ENCODE measurements at regions not wholly inside any gene's neighbourhood (a gene's known extent, or its start where the extent isn't known, plus 50 kb on each side); places are given as distances from the start of the nearest gene placed in this dataset.
"Not testable (repeated sequence)": the region's sequence is repeated elsewhere in the genome, so short reads cannot be mapped to it uniquely, and the experiment has no call there.

DNA sequence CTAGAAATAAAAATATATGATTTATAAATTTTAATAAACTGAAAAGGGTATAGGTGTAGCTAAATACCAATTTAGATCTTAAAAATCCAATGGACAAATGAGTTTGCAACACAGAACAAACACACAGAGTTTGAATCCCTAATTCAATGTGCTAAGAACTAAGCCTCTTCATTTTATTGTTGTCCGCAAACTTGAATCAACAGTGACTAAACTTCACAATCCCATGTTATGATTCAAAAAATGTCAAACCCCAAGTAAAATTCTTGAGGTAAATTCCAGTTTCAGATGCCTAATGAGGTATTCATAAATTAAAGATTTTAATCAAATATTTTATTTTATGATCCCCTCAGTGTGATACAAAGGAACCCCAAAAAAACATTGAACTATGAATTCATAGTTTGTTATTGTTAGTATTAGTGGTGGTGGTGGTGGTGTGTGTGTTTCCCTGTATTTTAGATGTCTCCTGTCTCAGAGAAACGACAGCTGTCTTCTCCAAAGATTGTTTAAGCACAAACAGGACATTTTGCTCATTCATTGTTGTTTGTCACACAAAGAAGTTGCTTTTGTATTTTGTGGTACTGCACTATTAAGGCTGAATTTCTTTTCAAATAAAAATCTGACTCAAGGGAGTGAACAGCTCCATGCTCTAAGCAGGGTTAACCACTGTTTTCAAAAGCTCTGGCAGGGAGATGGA lies 259.8 kb downstream of the OSR1 start:
- H3K4me2 ChIP-seq (ENCODE audit: insufficient read depth, low read length), result no peak overlapping the region
- no peaks in the 10 kb centered on the region for H3K4me1 ChIP-seq (ENCODE audit: insufficient read depth, low read length)
- no peak overlapping the region for H3K4me3 ChIP-seq (ENCODE audit: low read depth in 1 of 2, low read length in 2 of 2)
- H3K79me2 ChIP-seq (ENCODE audit: insufficient read depth, low read length), result no peaks in the 10 kb centered on the region
- H3K27me3 ChIP-seq (ENCODE audit: insufficient read depth, low read length, poor library complexity), result no peaks in the 10 kb centered on the region
- H3K9ac ChIP-seq (ENCODE audit: low read depth, low read length), result no peak overlapping the region
- ATAC-seq (ENCODE audit: insufficient read depth, low read depth) (no peak), DNase-seq (no peak)
- TF ChIP-seq EZH2 (IDR thresholded peaks at IDR 0.05; ENCODE audit: borderline replicate concordance, low read depth, low read length, severe bottlenecking), result no peak
- no peak for TF ChIP-seq CTCF (IDR thresholded peaks at IDR 0.05; ENCODE audit: borderline replicate concordance, extremely low read depth, low read length, poor library complexity, severe bottlenecking)
- no peaks in the 10 kb centered on the region for H3K9me3 ChIP-seq (ENCODE audit: insufficient read depth, low read length, severe bottlenecking)
- no peak overlapping the region for H3K27ac ChIP-seq (ENCODE audit: low read length)
- no peaks in the 10 kb centered on the region for H3K36me3 ChIP-seq (ENCODE audit: insufficient read depth, low read length)
- H4K20me1 ChIP-seq (ENCODE audit: insufficient read depth, low read length), result no peaks in the 10 kb centered on the region
- no peak overlapping the region for H2AFZ ChIP-seq (ENCODE audit: low read depth, low read length)

GRCh38 chr2:19089476-19089875 lies 268.9 kb downstream of the OSR1 start:
- not testable (repeated sequence) for DNase-seq; ATAC-seq (ENCODE audit: insufficient read depth, low read depth)

GRCh38 chr2:19086231-19086651 lies 272.2 kb downstream of the OSR1 start:
- H3K36me3 ChIP-seq (ENCODE audit: insufficient read depth, low read length), result no peaks in the 10 kb centered on the region
- H3K4me1 ChIP-seq (ENCODE audit: insufficient read depth, low read length), result no peaks in the 10 kb centered on the region
- DNase-seq, result no peak
- ATAC-seq (ENCODE audit: insufficient read depth, low read depth), result no peak
- no peak overlapping the region for H2AFZ ChIP-seq (ENCODE audit: low read depth, low read length)
- no peaks in the 10 kb centered on the region for H4K20me1 ChIP-seq (ENCODE audit: insufficient read depth, low read length)
- no peak overlapping the region for H3K9ac ChIP-seq (ENCODE audit: low read depth, low read length)
- H3K9me3 ChIP-seq (ENCODE audit: insufficient read depth, low read length, severe bottlenecking), result no peaks in the 10 kb centered on the region
- no peak overlapping the region for H3K4me2 ChIP-seq (ENCODE audit: insufficient read depth, low read length)
- H3K27ac ChIP-seq (ENCODE audit: low read length), result no peak overlapping the region
- H3K79me2 ChIP-seq (ENCODE audit: insufficient read depth, low read length), result no peaks in the 10 kb centered on the region
- TF ChIP-seq CTCF (IDR thresholded peaks at IDR 0.05; ENCODE audit: borderline replicate concordance, extremely low read depth, low read length, poor library complexity, severe bottlenecking) (no peak), EZH2 (IDR thresholded peaks at IDR 0.05; ENCODE audit: borderline replicate concordance, low read depth, low read length, severe bottlenecking) (no peak)
- no peaks in the 10 kb centered on the region for H3K27me3 ChIP-seq (ENCODE audit: insufficient read depth, low read length, poor library complexity)
- no peak overlapping the region for H3K4me3 ChIP-seq (ENCODE audit: low read depth in 1 of 2, low read length in 2 of 2)

More at GRCh38 chr2:19089476-19089875, 268.9 kb downstream of the OSR1 start:
- H3K4me3 ChIP-seq (ENCODE audit: low read depth in 1 of 2, low read length in 2 of 2); H3K27ac ChIP-seq (ENCODE audit: low read length); H3K9ac ChIP-seq (ENCODE audit: low read depth, low read length); H4K20me1 ChIP-seq (ENCODE audit: insufficient read depth, low read length); H3K36me3 ChIP-seq (ENCODE audit: insufficient read depth, low read length); H3K4me1 ChIP-seq (ENCODE audit: insufficient read depth, low read length); H3K79me2 ChIP-seq (ENCODE audit: insufficient read depth, low read length); H2AFZ ChIP-seq (ENCODE audit: low read depth, low read length); H3K9me3 ChIP-seq (ENCODE audit: insufficient read depth, low read length, severe bottlenecking); H3K27me3 ChIP-seq (ENCODE audit: insufficient read depth, low read length, poor library complexity); H3K4me2 ChIP-seq (ENCODE audit: insufficient read depth, low read length): not testable (repeated sequence)

DNA sequence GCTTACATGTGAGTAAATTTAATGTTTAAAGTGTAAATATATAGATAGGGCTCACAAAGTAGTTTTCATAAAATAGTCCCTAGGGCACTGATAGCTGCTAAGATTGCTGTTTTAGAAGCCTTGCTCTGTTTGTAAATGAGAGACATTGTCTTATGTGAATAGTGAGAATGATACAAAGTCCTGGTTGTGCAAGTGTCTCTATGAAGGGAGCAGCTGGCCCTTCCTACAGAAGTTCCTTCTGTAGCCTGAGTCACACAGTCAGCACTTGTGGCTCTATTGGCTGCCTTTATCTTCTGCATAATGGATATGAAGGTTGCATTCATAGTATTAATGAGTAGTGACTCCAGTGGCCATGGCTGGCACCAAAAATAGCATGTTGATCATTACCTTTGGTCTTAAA lies 279.7 kb downstream of the OSR1 start:
- Histone ChIP-seq H3K79me2 (ENCODE audit: insufficient read depth, low read length) (no peaks in the 10 kb centered on the region), H3K9ac (ENCODE audit: low read depth, low read length) (no peak overlapping the region), H2AFZ (ENCODE audit: low read depth, low read length) (no peak overlapping the region), H3K4me3 (ENCODE audit: low read depth in 1 of 2, low read length in 2 of 2) (no peak overlapping the region), H3K9me3 (ENCODE audit: insufficient read depth, low read length, severe bottlenecking) (no peaks in the 10 kb centered on the region), H3K4me2 (ENCODE audit: insufficient read depth, low read length) (no peak overlapping the region), H3K27ac (ENCODE audit: low read length) (no peak overlapping the region), H3K36me3 (ENCODE audit: insufficient read depth, low read length) (no peaks in the 10 kb centered on the region), H3K4me1 (ENCODE audit: insufficient read depth, low read length) (no peaks in the 10 kb centered on the region), H3K27me3 (ENCODE audit: insufficient read depth, low read length, poor library complexity) (no peaks in the 10 kb centered on the region), H4K20me1 (ENCODE audit: insufficient read depth, low read length) (no peaks in the 10 kb centered on the region)
- ATAC-seq (ENCODE audit: insufficient read depth, low read depth), result no peak
- no peak for DNase-seq
- TF ChIP-seq CTCF (IDR thresholded peaks at IDR 0.05; ENCODE audit: borderline replicate concordance, extremely low read depth, low read length, poor library complexity, severe bottlenecking) (no peak), EZH2 (IDR thresholded peaks at IDR 0.05; ENCODE audit: borderline replicate concordance, low read depth, low read length, severe bottlenecking) (no peak)
